ENCODE measurements at regions not wholly inside any gene's neighbourhood (a gene's known extent, or its start where the extent isn't known, plus 50 kb on each side); places are given as distances from the start of the nearest gene placed in this dataset.

DNA sequence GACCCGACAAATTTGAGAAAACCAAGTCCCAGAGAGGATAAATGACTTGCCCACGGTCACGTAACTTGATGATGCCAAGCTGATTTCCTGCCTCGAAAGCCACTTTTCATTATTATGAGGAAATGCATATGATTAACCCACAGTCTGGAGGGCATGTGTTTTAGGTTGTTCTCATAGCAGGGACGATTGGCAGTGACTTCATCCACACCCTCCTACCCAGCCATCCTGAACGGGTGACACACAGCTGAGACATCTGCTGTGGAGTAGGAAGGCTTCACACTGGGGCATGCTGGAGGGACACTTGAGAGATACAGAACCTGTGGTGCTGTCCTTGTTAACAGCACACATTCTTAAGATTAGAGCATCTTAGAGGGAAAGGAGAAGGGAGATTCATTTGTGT lies 65.4 kb upstream of the WDFY2 start:
- Histone ChIP-seq H3K27ac (no peak overlapping the region), H3K4me1 (replicated peaks in 1 of 2) (peaks cover 0 to 5% of the 10 kb centered on the region in 2 donors), H3K4me3 (no peak overlapping the region)
- in situ Hi-C loops (cut with MboI; ENCODE audit: low pct_unique_long_range_greater_than_20kb in 2 of 9, low sequenced_read_pairs in 9 of 9, unreplicated experiment in 9 of 9), result no loop called here
- ATAC-seq (replicated peaks in 6 of 8), result peak in 3 of 8 experiments; percentile 56 to 93 (median 66)
- 0 to 100% (median 64%) methylated on average over 1 to 6 of the region's 6 CpGs; no CpG with 5 or more reads in 1 of the 10 experiments for WGBS, 10 experiments

DNA sequence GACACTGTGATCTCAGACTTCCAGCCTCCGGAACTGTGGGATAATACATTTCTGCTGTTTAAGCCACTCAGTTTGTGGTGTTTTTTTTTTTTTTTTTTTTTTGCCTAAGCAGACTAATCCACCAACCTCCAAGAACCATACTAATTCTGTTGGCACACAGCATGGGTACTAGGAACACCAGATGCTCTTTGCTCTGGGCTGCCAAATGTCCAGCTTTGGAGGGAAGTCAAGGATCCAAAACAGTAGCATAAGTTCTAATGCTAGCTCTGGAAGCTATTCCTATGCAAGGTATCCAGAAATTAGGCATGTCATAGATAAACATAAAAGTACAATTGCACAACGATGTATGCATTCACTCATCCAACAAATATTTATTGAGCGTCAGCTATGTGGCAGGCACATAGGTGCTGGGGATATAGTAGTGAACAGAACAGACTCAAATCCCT lies 64.5 kb upstream of the WDFY2 start:
- in situ Hi-C loops (cut with MboI; ENCODE audit: low pct_unique_long_range_greater_than_20kb in 2 of 9, low sequenced_read_pairs in 9 of 9, unreplicated experiment in 9 of 9), result no loop called here
- no peak for ATAC-seq (replicated peaks in 6 of 8)
- Histone ChIP-seq H3K27ac (no peak overlapping the region), H3K4me1 (replicated peaks in 1 of 2) (peaks cover 0 to 10% of the 10 kb centered on the region in 2 donors), H3K4me3 (no peak overlapping the region)
- WGBS, 10 experiments, result 7 to 100% (median 84%) methylated on average over 1 to 3 of the region's 3 CpGs

- no peak overlapping the region for H3K4me3 ChIP-seq
- peak in 1 of 8 experiments; percentile 33 for ATAC-seq (replicated peaks in 6 of 8)
- 0 to 88% (median 55%) methylated on average over 1 to 4 of the region's 4 CpGs; no CpG with 5 or more reads in 3 of the 10 experiments for WGBS, 10 experiments
- peaks cover 5 to 14% of the 10 kb centered on the region in 2 donors for H3K4me1 ChIP-seq (replicated peaks in 1 of 2)
- in situ Hi-C loops (cut with MboI; ENCODE audit: low pct_unique_long_range_greater_than_20kb in 2 of 9, low sequenced_read_pairs in 9 of 9, unreplicated experiment in 9 of 9), result no loop called here
- no peak overlapping the region for H3K27ac ChIP-seq
Observed at GRCh38 chr13:51520524-51520923, 63.7 kb upstream of the WDFY2 start.

DNA sequence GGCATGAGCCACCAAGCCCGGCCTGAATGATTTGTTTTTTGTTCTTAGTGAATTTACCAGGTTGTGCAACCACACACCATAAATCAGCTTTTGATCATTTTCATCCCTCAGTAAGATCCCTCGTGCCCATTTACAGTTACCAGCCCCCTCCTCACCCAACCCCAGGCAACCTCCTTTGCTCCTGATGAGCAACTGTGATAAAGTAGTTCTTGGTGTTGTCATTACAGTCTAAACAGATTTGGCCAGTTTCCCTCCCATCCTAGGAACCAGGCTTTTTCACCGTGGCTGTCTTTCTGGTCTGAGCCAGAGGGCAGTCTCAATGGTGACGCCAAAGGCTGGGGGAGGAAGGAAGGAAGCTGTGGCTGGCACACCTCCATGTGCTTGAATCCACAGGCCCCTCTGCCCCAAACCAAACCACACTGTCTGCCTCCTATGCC lies 61.2 kb upstream of the WDFY2 start:
- Histone ChIP-seq H3K4me1 (replicated peaks in 1 of 2) (peaks cover 10 to 20% of the 10 kb centered on the region in 2 donors), H3K27ac (no peak overlapping the region), H3K4me3 (no peak overlapping the region)
- peak in 1 of 8 experiments; percentile 47 for ATAC-seq (replicated peaks in 6 of 8)
- in situ Hi-C loops (cut with MboI; ENCODE audit: low pct_unique_long_range_greater_than_20kb in 2 of 9, low sequenced_read_pairs in 9 of 9, unreplicated experiment in 9 of 9), result no loop called here
- 6 to 92% (median 64%) methylated on average over 2 to 3 of the region's 4 CpGs; no CpG with 5 or more reads in 2 of the 10 experiments for WGBS, 10 experiments

GRCh38 chr13:51524312-51524711 lies 60.0 kb upstream of the WDFY2 start:
- ATAC-seq (replicated peaks in 6 of 8), result peak in 5 of 8 experiments; percentile 64 to 90 (median 73)
- in situ Hi-C loops (cut with MboI; ENCODE audit: low pct_unique_long_range_greater_than_20kb in 2 of 9, low sequenced_read_pairs in 9 of 9, unreplicated experiment in 9 of 9), result no loop called here
- WGBS, 10 experiments, result 43 to 94% (median 77%) methylated on average over 2 to 4 of the region's 4 CpGs; no CpG with 5 or more reads in 2 of the 10 experiments
- no peak overlapping the region for H3K4me3 ChIP-seq
- H3K27ac ChIP-seq, result no peak overlapping the region
- peaks cover 10 to 20% of the 10 kb centered on the region in 2 donors for H3K4me1 ChIP-seq (replicated peaks in 1 of 2)

DNA sequence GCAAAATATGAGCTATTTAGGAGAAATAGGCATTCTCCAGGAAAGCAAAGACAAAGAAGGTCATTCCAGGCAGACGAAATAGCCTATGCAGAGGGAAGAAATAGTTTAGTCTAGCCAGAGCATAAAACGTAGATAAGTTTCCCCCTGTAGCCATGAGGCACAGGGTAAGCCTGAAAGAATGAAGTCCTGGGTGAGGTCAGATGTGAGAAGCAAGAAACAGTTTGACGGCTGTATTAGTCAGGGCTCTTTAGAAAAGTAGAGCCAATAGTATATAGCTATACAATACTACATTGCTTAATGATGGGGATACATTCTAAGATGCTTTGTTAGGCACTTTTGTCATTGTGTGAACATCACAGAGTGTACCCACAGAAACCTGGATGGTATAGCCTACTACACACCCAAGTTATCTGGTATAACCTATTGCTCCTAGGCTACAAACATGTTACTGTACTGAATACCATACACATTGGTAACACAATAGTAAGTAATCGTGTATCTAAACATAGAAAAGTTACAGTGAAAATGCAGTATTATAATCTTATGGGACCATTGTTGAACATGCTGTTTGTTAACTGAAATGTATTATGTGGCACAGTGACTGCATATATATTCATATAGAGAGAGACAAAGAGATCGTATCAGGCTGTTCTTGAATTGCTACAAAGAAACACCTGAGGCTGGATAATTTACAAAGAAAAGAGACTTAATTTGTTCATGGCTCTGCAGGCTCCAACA lies 59.3 kb upstream of the WDFY2 start:
- Histone ChIP-seq H3K27ac (no peak overlapping the region), H3K4me3 (no peak overlapping the region), H3K4me1 (replicated peaks in 1 of 2) (peaks cover 10 to 20% of the 10 kb centered on the region in 2 donors)
- in situ Hi-C loops (cut with MboI; ENCODE audit: low pct_unique_long_range_greater_than_20kb in 2 of 9, low sequenced_read_pairs in 9 of 9, unreplicated experiment in 9 of 9), result no loop called here
- WGBS, 10 experiments, result 36 to 100% (median 88%) methylated on average over 1 to 5 of the region's 5 CpGs
- ATAC-seq (replicated peaks in 6 of 8), result peak in 6 of 8 experiments; percentile 36 to 75 (median 44)

DNA sequence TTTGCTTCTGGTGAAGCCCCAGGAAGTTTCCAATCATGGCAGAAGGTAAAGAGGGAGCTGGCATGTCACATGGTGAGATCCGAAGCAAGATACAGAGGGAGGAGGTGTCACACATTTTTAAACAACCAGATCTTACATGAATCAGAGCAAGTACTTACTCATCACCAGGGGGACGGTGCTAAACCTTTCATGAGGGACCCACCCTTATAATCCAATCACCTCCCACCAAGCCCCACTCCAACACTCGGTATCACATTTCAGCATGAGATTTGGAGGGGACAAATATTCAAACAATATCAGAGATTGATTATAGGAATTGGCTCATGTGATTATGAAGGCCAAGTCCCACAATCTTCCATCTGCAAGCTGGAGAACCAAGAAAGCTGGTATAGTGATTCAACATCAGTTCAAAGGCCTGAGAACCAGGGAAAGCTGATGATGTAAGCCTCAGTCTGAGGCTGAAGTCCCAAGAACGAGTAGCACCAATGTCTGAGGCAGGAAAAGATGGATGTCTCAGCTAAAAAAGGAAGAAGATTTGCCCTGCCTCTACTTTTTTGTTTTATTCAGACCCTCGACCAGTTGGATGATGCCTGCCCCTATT lies 58.6 kb upstream of the WDFY2 start:
- H3K4me1 ChIP-seq (replicated peaks in 1 of 2), result peaks cover 10 to 20% of the 10 kb centered on the region in 2 donors
- in situ Hi-C loops (cut with MboI; ENCODE audit: low pct_unique_long_range_greater_than_20kb in 2 of 9, low sequenced_read_pairs in 9 of 9, unreplicated experiment in 9 of 9), result no loop called here
- H3K4me3 ChIP-seq, result no peak overlapping the region
- 20 to 77% (median 47%) methylated on average over 1 to 5 of the region's 5 CpGs for WGBS, 10 experiments
- H3K27ac ChIP-seq, result no peak overlapping the region
- ATAC-seq (replicated peaks in 6 of 8), result peak in 6 of 8 experiments; percentile 24 to 78 (median 53)

DNA sequence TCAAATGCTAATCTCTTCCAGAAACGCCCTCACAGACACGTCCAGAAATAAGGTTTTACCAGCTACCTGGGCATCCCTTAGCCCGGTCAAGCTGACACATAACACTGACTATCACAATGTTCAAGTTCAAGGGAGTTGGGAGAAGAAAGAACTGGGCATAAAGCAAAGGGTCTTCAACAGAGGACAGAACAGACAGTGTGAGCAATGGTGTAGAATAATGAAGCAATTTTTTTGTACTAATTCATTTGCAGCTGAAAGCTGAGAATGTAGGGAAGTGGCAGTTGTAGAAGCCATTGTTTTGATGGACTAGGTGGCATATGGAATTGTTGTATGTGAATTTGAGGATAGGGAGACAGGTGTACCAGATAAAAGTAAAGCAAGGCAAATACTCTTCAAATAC lies 58.1 kb upstream of the WDFY2 start:
- H3K4me1 ChIP-seq (replicated peaks in 1 of 2), result peaks cover 10 to 20% of the 10 kb centered on the region in 2 donors
- in situ Hi-C loops (cut with MboI; ENCODE audit: low pct_unique_long_range_greater_than_20kb in 2 of 9, low sequenced_read_pairs in 9 of 9, unreplicated experiment in 9 of 9), result no loop called here
- no peak overlapping the region for H3K4me3 ChIP-seq
- no peak overlapping the region for H3K27ac ChIP-seq
- 22 to 92% (median 63%) methylated on average over 1 to 3 of the region's 3 CpGs; no CpG with 5 or more reads in 2 of the 10 experiments for WGBS, 10 experiments
- peak in 3 of 8 experiments; percentile 35 to 53 (median 52) for ATAC-seq (replicated peaks in 6 of 8)

- WGBS, 10 experiments, result 17 to 80% (median 50%) methylated on average over 1 to 2 of the region's 2 CpGs; no CpG with 5 or more reads in 5 of the 10 experiments
- no peak for ATAC-seq (replicated peaks in 6 of 8)
- no peak overlapping the region for H3K27ac ChIP-seq
- in situ Hi-C loops (cut with MboI; ENCODE audit: low pct_unique_long_range_greater_than_20kb in 2 of 9, low sequenced_read_pairs in 9 of 9, unreplicated experiment in 9 of 9), result no loop called here
- no peaks in the 10 kb centered on the region for H3K4me1 ChIP-seq (replicated peaks in 1 of 2)
- no peak overlapping the region for H3K4me3 ChIP-seq
Observed at GRCh38 chr13:51532736-51533197, 51.5 kb upstream of the WDFY2 start.

- no peaks in the 10 kb centered on the region for H3K4me1 ChIP-seq (replicated peaks in 1 of 2)
- H3K4me3 ChIP-seq, result no peak overlapping the region
- peak in 2 of 8 experiments; percentile 94 to 98 for ATAC-seq (replicated peaks in 6 of 8)
- in situ Hi-C loops (cut with MboI; ENCODE audit: low pct_unique_long_range_greater_than_20kb in 2 of 9, low sequenced_read_pairs in 9 of 9, unreplicated experiment in 9 of 9), result no loop called here
- WGBS, 10 experiments, result 0 to 100% (median 72%) methylated on average over 1 to 6 of the region's 6 CpGs; no CpG with 5 or more reads in 1 of the 10 experiments
- H3K27ac ChIP-seq, result no peak overlapping the region
Observed at GRCh38 chr13:51534041-51534817, 50.0 kb upstream of the WDFY2 start.
